ENCODE measurements at regions not wholly inside any gene's neighbourhood (a gene's known extent, or its start where the extent isn't known, plus 50 kb on each side); places are given as distances from the start of the nearest gene placed in this dataset.
A peak's percentile ranks its signal among the peaks of the same experiment; 100 is the strongest.

GRCh38 chr5:98638111-98638510 lies 135.4 kb upstream of the RGMB start:
- no peaks in the 10 kb centered on the region for H3K9me3 ChIP-seq (ENCODE audit: insufficient read depth, low read depth, low read length)
- no peak overlapping the region for H3K27ac ChIP-seq (ENCODE audit: low read depth, low read length)
- peaks cover 2% of the 10 kb centered on the region for H3K27me3 Mint-ChIP-seq (ENCODE audit: low read depth, unreplicated experiment)
- no peaks in the 10 kb centered on the region for H3K36me3 ChIP-seq (ENCODE audit: insufficient read depth, low read length)
- H3K79me2 ChIP-seq (ENCODE audit: insufficient read depth, low read length), result no peaks in the 10 kb centered on the region
- no peaks in the 10 kb centered on the region for H3K27me3 ChIP-seq (ENCODE audit: insufficient read depth, low read length)
- no peaks in the 10 kb centered on the region for H4K20me1 ChIP-seq (ENCODE audit: insufficient read depth, low read length)
- H3K36me3 Mint-ChIP-seq (ENCODE audit: low read depth, unreplicated experiment), result no peaks in the 10 kb centered on the region
- DNase-seq (ENCODE audit: low read depth) (no peak), FAIRE-seq (no peak)
- no peak overlapping the region for H2AFZ ChIP-seq (ENCODE audit: low read depth, low read length)
- no peak overlapping the region for H3K4me2 ChIP-seq (ENCODE audit: low read length)
- H3K4me3 Mint-ChIP-seq (ENCODE audit: unreplicated experiment), result no peak overlapping the region
- H3K4me1 Mint-ChIP-seq (ENCODE audit: low read depth, unreplicated experiment), result peaks cover 3% of the 10 kb centered on the region
- no peak overlapping the region for H3K27ac Mint-ChIP-seq (ENCODE audit: unreplicated experiment)
- no peak overlapping the region for H3K9ac ChIP-seq (ENCODE audit: low read length)
- peaks cover 10% of the 10 kb centered on the region for H3K4me1 ChIP-seq (ENCODE audit: insufficient read depth, low read length)
- H3K9me3 Mint-ChIP-seq (ENCODE audit: unreplicated experiment), result no peaks in the 10 kb centered on the region
- H3K4me3 ChIP-seq (ENCODE audit: insufficient read depth, low read depth, low read length), result no peak overlapping the region
- no peak for TF ChIP-seq EZH2 (IDR thresholded peaks at IDR 0.05; ENCODE audit: insufficient read depth, low read length)
- no peak for TF ChIP-seq CTCF (IDR thresholded peaks at IDR 0.05; ENCODE audit: insufficient read depth, low read depth, low read length)

GRCh38 chr5:98638701-98639100 lies 134.8 kb upstream of the RGMB start:
- Histone ChIP-seq H3K4me2 (ENCODE audit: low read length) (no peak overlapping the region), H3K79me2 (ENCODE audit: insufficient read depth, low read length) (no peaks in the 10 kb centered on the region), H3K36me3 (ENCODE audit: insufficient read depth, low read length) (no peaks in the 10 kb centered on the region), H3K27ac (ENCODE audit: low read depth, low read length) (no peak overlapping the region), H2AFZ (ENCODE audit: low read depth, low read length) (no peak overlapping the region), H4K20me1 (ENCODE audit: insufficient read depth, low read length) (no peaks in the 10 kb centered on the region), H3K4me1 (ENCODE audit: insufficient read depth, low read length) (peaks cover 10% of the 10 kb centered on the region), H3K9me3 (ENCODE audit: insufficient read depth, low read depth, low read length) (no peaks in the 10 kb centered on the region), H3K4me3 (ENCODE audit: insufficient read depth, low read depth, low read length) (no peak overlapping the region), H3K27me3 (ENCODE audit: insufficient read depth, low read length) (no peaks in the 10 kb centered on the region), H3K9ac (ENCODE audit: low read length) (no peak overlapping the region)
- DNase-seq (ENCODE audit: low read depth) (peak; percentile 95), FAIRE-seq (no peak)
- H3K4me1 Mint-ChIP-seq (ENCODE audit: low read depth, unreplicated experiment), result peaks cover 3% of the 10 kb centered on the region
- H3K27me3 Mint-ChIP-seq (ENCODE audit: low read depth, unreplicated experiment), result peaks cover 2% of the 10 kb centered on the region
- no peak overlapping the region for H3K4me3 Mint-ChIP-seq (ENCODE audit: unreplicated experiment)
- TF ChIP-seq CTCF (IDR thresholded peaks at IDR 0.05; ENCODE audit: insufficient read depth, low read depth, low read length) (no peak), EZH2 (IDR thresholded peaks at IDR 0.05; ENCODE audit: insufficient read depth, low read length) (no peak)
- no peaks in the 10 kb centered on the region for H3K36me3 Mint-ChIP-seq (ENCODE audit: low read depth, unreplicated experiment)
- H3K9me3 Mint-ChIP-seq (ENCODE audit: unreplicated experiment), result no peaks in the 10 kb centered on the region
- H3K27ac Mint-ChIP-seq (ENCODE audit: unreplicated experiment), result no peak overlapping the region

- no peaks in the 10 kb centered on the region for H3K9me3 Mint-ChIP-seq (ENCODE audit: unreplicated experiment)
- peaks cover 2% of the 10 kb centered on the region for H3K27me3 Mint-ChIP-seq (ENCODE audit: low read depth, unreplicated experiment)
- H3K4me1 ChIP-seq (ENCODE audit: insufficient read depth, low read length), result peaks cover 10% of the 10 kb centered on the region
- H3K36me3 ChIP-seq (ENCODE audit: insufficient read depth, low read length), result no peaks in the 10 kb centered on the region
- H3K9ac ChIP-seq (ENCODE audit: low read length), result no peak overlapping the region
- H3K27me3 ChIP-seq (ENCODE audit: insufficient read depth, low read length), result no peaks in the 10 kb centered on the region
- H3K79me2 ChIP-seq (ENCODE audit: insufficient read depth, low read length), result no peaks in the 10 kb centered on the region
- TF ChIP-seq CTCF (IDR thresholded peaks at IDR 0.05; ENCODE audit: insufficient read depth, low read depth, low read length), result no peak
- TF ChIP-seq EZH2 (IDR thresholded peaks at IDR 0.05; ENCODE audit: insufficient read depth, low read length), result no peak
- no peak overlapping the region for H3K4me3 Mint-ChIP-seq (ENCODE audit: unreplicated experiment)
- peaks cover 3% of the 10 kb centered on the region for H3K4me1 Mint-ChIP-seq (ENCODE audit: low read depth, unreplicated experiment)
- H2AFZ ChIP-seq (ENCODE audit: low read depth, low read length), result no peak overlapping the region
- no peaks in the 10 kb centered on the region for H4K20me1 ChIP-seq (ENCODE audit: insufficient read depth, low read length)
- no peak overlapping the region for H3K4me2 ChIP-seq (ENCODE audit: low read length)
- no peaks in the 10 kb centered on the region for H3K36me3 Mint-ChIP-seq (ENCODE audit: low read depth, unreplicated experiment)
- H3K27ac Mint-ChIP-seq (ENCODE audit: unreplicated experiment), result no peak overlapping the region
- H3K9me3 ChIP-seq (ENCODE audit: insufficient read depth, low read depth, low read length), result no peaks in the 10 kb centered on the region
- FAIRE-seq (no peak), DNase-seq (ENCODE audit: low read depth) (no peak)
- H3K27ac ChIP-seq (ENCODE audit: low read depth, low read length), result no peak overlapping the region
- no peak overlapping the region for H3K4me3 ChIP-seq (ENCODE audit: insufficient read depth, low read depth, low read length)
These were observed 134.2 kb upstream of the RGMB start for GRCh38 chr5:98639274-98639673.
